ENCODE measurements at regions not wholly inside any gene's neighbourhood (a gene's known extent, or its start where the extent isn't known, plus 50 kb on each side); places are given as distances from the start of the nearest gene placed in this dataset.
"Not testable (repeated sequence)": the region's sequence is repeated elsewhere in the genome, so short reads cannot be mapped to it uniquely, and the experiment has no call there.

- no peak for DNase-seq
Measured at GRCh38 chr1:8167936-8168335, 141.8 kb upstream of the ERRFI1 start.

GRCh38 chr1:8166406-8166805 lies 140.3 kb upstream of the ERRFI1 start:
- no peak for DNase-seq

GRCh38 chr1:8165595-8166360 lies 139.7 kb upstream of the ERRFI1 start:
- DNase-seq, result peak; percentile 44

GRCh38 chr1:8164670-8165069 lies 138.6 kb upstream of the ERRFI1 start:
- no peak for DNase-seq

- no peak for DNase-seq
Measured at GRCh38 chr1:8163039-8163438, 136.9 kb upstream of the ERRFI1 start.

- peak; percentile 27 for DNase-seq
Measured at GRCh38 chr1:8162168-8162567, 136.1 kb upstream of the ERRFI1 start.

GRCh38 chr1:8161546-8162105 lies 135.5 kb upstream of the ERRFI1 start:
- DNase-seq, result peak; percentile 83

GRCh38 chr1:8159470-8160024 lies 133.4 kb upstream of the ERRFI1 start:
- DNase-seq, result no peak

GRCh38 chr1:8158995-8159394 lies 132.9 kb upstream of the ERRFI1 start:
- no peak for DNase-seq

GRCh38 chr1:8157765-8158164 lies 131.7 kb upstream of the ERRFI1 start:
- DNase-seq, result no peak

- DNase-seq, result no peak
Measured at GRCh38 chr1:8155528-8156186, 129.5 kb upstream of the ERRFI1 start.

- DNase-seq, result peak; percentile 67
Measured at GRCh38 chr1:8154621-8155052, 128.5 kb upstream of the ERRFI1 start.

GRCh38 chr1:8153961-8154360 lies 127.9 kb upstream of the ERRFI1 start:
- no peak for DNase-seq

GRCh38 chr1:8152731-8153702 lies 126.9 kb upstream of the ERRFI1 start:
- DNase-seq, result no peak

- DNase-seq, result no peak
Measured at GRCh38 chr1:8151647-8152046, 125.5 kb upstream of the ERRFI1 start.

- DNase-seq, result not testable (repeated sequence)
Measured at GRCh38 chr1:8149756-8150155, 123.6 kb upstream of the ERRFI1 start.

GRCh38 chr1:8147956-8148355 lies 121.8 kb upstream of the ERRFI1 start:
- DNase-seq, result peak; percentile 29

GRCh38 chr1:8146257-8146855 lies 120.2 kb upstream of the ERRFI1 start:
- no peak for DNase-seq

GRCh38 chr1:8145545-8146202 lies 119.6 kb upstream of the ERRFI1 start:
- DNase-seq, result no peak

GRCh38 chr1:8144323-8144722 lies 118.2 kb upstream of the ERRFI1 start:
- DNase-seq, result no peak

GRCh38 chr1:8142955-8143629 lies 117.0 kb upstream of the ERRFI1 start:
- no peak for DNase-seq
